Vagina (tissue), 2 donors: ENCODE measurements at regions not wholly inside any gene's neighbourhood (a gene's known extent, or its start where the extent isn't known, plus 50 kb on each side); places are given as distances from the start of the nearest gene placed in this dataset.

ENCODE experiments used
- CTCF ChIP-seq, 3 experiments: fragments of 450-650 bp in 2 of 3; fragments of 200-600 bp in 1 of 3; sonication (generic) in 1 of 3; IDR thresholded peaks; one replicate each; pipeline ENCODE4 v1.5.1; 2017 to 2019; ENCODE audit warnings: antibody characterized with exemption in 3 of 3, mild to moderate bottlenecking in 2 of 3, moderate library complexity in 2 of 3
- POLR2A ChIP-seq, 2 donors: fragments of 450-650 bp; IDR thresholded peaks; one replicate each; pipeline ENCODE4 v1.6.1; 2017; ENCODE audit warnings: antibody characterized with exemption in 2 of 2, mild to moderate bottlenecking in 2 of 2, moderate library complexity in 2 of 2
- POLR2AphosphoS5 ChIP-seq, 2 donors: sonication (generic); formaldehyde crosslinking; IDR thresholded peaks; one replicate each; pipeline ENCODE4 v1.9.0; 2017; ENCODE audit warnings: antibody characterized with exemption in 2 of 2, mild to moderate bottlenecking in 2 of 2, low read depth in 1 of 2; ENCODE audit not compliant: insufficient read depth in 1 of 2

DNA sequence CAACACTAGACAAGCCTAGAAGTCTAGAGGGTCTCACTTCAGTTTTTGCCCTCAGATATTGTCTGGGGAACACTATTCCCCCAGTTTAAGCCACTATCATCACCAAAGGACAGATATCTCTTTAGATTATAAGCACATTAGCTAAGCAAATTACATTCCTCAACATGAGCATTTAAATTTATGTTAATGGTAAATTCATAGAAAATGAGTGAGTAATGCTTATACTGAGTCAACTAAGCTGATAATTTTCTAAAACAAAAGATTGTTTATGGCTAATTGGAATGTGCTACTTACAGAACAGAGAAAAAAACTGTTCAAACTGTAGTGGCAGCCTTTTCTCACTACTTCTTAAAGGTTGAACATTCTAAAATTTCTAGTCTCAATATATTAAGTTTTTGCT, 290.2 kb downstream of the SLITRK1 start:
- TF ChIP-seq CTCF (IDR thresholded peaks at IDR 0.05) (no peak), POLR2A (IDR thresholded peaks at IDR 0.05) (no peak), POLR2AphosphoS5 (IDR thresholded peaks at IDR 0.05; ENCODE audit: insufficient read depth in 1 of 2, low read depth in 1 of 2) (no peak)
